WTC11 (cell line): ENCODE measurements at regions not wholly inside any gene's neighbourhood (a gene's known extent, or its start where the extent isn't known, plus 50 kb on each side); places are given as distances from the start of the nearest gene placed in this dataset.

Experiments used
- ATAC-seq: fragments of 200-7000 bp; cut with Tn5 transposase; 2 replicates; pipeline ENCODE4 v1.10.0; 2021; ENCODE audit warnings: mild to moderate bottlenecking, moderate library complexity
- CTCF ChIA-PET: fragments of 300-600 bp; sonication (Branson Sonifier 250); formaldehyde crosslinking; loops from one replicate; lab custom pipeline; 2021; ENCODE audit warnings: antibody characterized with exemption; lab: Charles Lee
- POLR2A ChIA-PET: fragments of 350-600 bp; sonication (Branson Sonifier 250); formaldehyde crosslinking; loops from one replicate; lab custom pipeline; 2021; ENCODE audit warnings: antibody characterized with exemption; lab: Charles Lee
- DNase-seq: peaks from one replicate; pipeline ENCODE4 v3.0.0; 2021; ENCODE audit warnings: low spot score
- H3K27ac Mint-ChIP-seq: 2 replicates; pipeline ENCODE4 v1.8.0; 2021; ENCODE audit warnings: mixed read lengths
- H3K27me3 Mint-ChIP-seq: 2 replicates; pipeline ENCODE4 v1.8.0; 2021; ENCODE audit warnings: low read depth, mild to moderate bottlenecking, moderate library complexity, mixed read lengths
- H3K36me3 Mint-ChIP-seq: 2 replicates; pipeline ENCODE4 v1.8.0; 2021; ENCODE audit warnings: mixed read lengths
- H3K4me1 Mint-ChIP-seq: 2 replicates; pipeline ENCODE4 v1.8.0; 2022; ENCODE audit warnings: mixed read lengths
- H3K4me3 Mint-ChIP-seq: 2 replicates; pipeline ENCODE4 v1.8.0; 2021; ENCODE audit warnings: mild to moderate bottlenecking, moderate library complexity, mixed read lengths
- H3K9me3 Mint-ChIP-seq: 2 replicates; pipeline ENCODE4 v1.8.0; 2021; ENCODE audit warnings: mixed read lengths
- HMGA2 ChIP-seq: fragments of 250-450 bp; sonication (Bioruptor Pico); IDR thresholded peaks from 2 replicates; pipeline ENCODE4 v1.4.0; 2021; ENCODE audit warnings: mild to moderate bottlenecking, moderate library complexity
- TF ChIP-seq, protein P1 (sequence below): fragments of 250-450 bp; sonication (Bioruptor Pico); IDR thresholded peaks from 2 replicates; pipeline ENCODE4 v1.9.0; 2021; ENCODE audit warnings: mild to moderate bottlenecking, borderline replicate concordance
- TF ChIP-seq, protein P2 (sequence below): sonication (generic); formaldehyde crosslinking; conservative IDR thresholded peaks from 2 replicates; pipeline ENCODE4 v1.8.1; 2022; ENCODE audit warnings: mild to moderate bottlenecking, missing genetic modification reagents

DNA sequence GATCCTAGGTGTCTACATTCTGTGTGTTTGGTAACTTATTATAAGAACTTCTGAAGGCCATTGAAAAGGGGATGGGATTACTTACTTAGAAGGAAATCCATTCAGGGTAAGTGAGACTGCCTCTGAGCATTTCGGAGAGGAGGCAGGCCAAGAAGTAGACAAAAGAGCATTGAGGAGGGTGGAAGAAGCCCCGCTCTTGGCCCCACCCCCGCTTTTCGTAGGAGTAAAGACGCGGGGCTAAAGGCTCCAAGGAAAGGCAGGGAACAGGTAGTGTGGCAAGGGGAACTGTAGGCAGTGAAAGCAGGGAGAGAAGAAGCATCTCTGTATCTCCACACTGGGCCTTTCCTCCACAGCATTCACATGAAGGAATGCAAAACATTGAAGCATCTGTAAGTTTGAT, 51.8 kb upstream of the GRIK1 start (continued):
- TF ChIP-seq, protein P1, sequence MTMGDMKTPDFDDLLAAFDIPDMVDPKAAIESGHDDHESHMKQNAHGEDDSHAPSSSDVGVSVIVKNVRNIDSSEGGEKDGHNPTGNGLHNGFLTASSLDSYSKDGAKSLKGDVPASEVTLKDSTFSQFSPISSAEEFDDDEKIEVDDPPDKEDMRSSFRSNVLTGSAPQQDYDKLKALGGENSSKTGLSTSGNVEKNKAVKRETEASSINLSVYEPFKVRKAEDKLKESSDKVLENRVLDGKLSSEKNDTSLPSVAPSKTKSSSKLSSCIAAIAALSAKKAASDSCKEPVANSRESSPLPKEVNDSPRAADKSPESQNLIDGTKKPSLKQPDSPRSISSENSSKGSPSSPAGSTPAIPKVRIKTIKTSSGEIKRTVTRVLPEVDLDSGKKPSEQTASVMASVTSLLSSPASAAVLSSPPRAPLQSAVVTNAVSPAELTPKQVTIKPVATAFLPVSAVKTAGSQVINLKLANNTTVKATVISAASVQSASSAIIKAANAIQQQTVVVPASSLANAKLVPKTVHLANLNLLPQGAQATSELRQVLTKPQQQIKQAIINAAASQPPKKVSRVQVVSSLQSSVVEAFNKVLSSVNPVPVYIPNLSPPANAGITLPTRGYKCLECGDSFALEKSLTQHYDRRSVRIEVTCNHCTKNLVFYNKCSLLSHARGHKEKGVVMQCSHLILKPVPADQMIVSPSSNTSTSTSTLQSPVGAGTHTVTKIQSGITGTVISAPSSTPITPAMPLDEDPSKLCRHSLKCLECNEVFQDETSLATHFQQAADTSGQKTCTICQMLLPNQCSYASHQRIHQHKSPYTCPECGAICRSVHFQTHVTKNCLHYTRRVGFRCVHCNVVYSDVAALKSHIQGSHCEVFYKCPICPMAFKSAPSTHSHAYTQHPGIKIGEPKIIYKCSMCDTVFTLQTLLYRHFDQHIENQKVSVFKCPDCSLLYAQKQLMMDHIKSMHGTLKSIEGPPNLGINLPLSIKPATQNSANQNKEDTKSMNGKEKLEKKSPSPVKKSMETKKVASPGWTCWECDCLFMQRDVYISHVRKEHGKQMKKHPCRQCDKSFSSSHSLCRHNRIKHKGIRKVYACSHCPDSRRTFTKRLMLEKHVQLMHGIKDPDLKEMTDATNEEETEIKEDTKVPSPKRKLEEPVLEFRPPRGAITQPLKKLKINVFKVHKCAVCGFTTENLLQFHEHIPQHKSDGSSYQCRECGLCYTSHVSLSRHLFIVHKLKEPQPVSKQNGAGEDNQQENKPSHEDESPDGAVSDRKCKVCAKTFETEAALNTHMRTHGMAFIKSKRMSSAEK: no peak

DNA sequence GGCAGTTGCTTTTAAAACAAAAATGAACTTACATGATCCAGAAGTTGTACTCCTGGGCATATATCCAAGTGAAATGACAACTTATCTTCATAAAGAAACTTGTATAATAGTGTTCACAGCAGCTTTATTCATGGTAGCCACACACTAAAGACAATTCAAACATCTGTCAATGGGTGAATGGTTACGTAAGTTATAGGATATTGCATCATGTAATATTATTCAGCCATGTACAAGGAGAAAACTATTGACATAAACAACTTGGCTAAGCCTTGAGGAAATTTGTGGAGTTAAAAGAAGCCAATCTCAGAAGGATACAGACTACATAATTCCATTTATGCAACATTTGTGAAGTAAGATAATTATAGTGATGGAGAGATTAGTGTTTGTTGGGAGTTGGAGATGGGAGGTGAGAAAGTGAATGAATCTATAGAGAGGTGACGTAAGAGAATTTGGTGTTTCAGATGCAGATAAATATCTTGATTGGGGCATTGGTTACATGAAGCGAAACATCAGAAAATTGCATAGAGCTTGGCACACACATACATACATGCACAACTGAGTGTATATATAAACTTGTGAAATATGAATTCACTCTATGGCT, 49.9 kb upstream of the GRIK1 start:
- H3K27ac Mint-ChIP-seq: no peak overlapping the region
- POLR2A ChIA-PET: no interaction called here

More for the DNA sequence above, 49.9 kb upstream of the GRIK1 start:
- H3K9me3 Mint-ChIP-seq: peaks cover 14% of the 10 kb centered on the region
- TF ChIP-seq, protein P2, sequence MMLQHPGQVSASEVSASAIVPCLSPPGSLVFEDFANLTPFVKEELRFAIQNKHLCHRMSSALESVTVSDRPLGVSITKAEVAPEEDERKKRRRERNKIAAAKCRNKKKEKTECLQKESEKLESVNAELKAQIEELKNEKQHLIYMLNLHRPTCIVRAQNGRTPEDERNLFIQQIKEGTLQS (CRISPR knock-in tag): no peak
- TF ChIP-seq HMGA2 (CRISPR knock-in tag): no peak
- no peaks in the 10 kb centered on the region for H3K27me3 Mint-ChIP-seq
- H3K36me3 Mint-ChIP-seq: peaks cover 14% of the 10 kb centered on the region
- no peak overlapping the region for H3K4me3 Mint-ChIP-seq
- ATAC-seq (no peak), DNase-seq (no peak)
- CTCF ChIA-PET: no interaction called here
- peaks cover 5% of the 10 kb centered on the region; the same call in 1 of the 2 replicates for H3K4me1 Mint-ChIP-seq
